ENCODE measurements at regions not wholly inside any gene's neighbourhood (a gene's known extent, or its start where the extent isn't known, plus 50 kb on each side); places are given as distances from the start of the nearest gene placed in this dataset.

DNA sequence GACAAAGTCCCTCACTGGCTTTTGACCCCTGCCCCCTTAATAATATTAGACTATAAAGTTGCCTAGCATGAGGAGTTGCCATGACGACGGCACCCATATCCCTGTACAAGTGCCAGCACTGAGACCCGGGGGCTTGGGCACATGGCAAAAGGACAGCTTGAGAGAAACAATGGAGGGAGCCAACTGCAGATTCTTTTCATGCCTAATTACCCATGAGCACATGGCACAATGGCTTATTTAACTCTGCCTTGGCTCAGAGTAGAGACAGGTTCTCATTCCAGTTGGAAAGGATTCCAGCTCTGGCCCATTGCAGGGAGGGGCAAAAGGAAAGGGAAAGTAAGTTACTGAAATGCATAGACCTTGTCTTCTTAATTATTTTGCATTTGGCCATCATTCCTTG is 261.2 kb upstream of the UBASH3B start:
- DNase-seq: no peak

DNA sequence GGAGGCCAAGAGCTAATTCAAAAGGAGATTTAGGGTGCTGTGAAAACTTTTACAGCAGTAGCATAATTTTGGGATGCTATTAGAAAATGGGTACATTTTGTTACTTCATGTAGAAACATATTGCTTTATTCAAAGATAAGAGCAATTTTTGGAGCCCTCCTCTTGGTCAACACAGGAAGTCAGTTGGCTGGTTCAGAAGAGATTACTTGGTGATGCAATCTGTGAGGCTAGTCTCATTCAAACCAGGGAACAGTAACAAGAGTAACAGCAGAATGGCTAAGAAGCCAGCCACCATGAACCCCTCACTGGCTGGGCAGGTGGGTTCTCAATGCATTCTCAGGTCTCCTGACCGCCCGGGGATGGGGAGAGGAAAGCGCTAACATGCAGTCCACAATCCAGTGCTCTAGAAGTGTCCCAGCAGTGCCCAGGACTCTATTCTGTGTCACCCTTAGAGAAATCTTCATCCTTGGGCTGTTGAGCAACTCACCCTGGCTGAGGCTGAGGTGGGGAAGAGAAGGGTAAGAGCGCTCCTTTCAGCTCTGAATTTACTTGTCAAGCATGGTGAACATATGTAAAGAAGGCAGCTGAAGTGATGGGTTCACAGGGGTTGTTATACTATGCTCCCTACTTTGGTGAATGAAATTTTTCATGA is 262.2 kb upstream of the UBASH3B start:
- no peak for DNase-seq

- DNase-seq: no peak
Observed at GRCh38 chr11:122392508-122392907, 263.0 kb upstream of the UBASH3B start.

GRCh38 chr11:122391049-122391448 is 264.5 kb upstream of the UBASH3B start:
- DNase-seq: no peak

DNA sequence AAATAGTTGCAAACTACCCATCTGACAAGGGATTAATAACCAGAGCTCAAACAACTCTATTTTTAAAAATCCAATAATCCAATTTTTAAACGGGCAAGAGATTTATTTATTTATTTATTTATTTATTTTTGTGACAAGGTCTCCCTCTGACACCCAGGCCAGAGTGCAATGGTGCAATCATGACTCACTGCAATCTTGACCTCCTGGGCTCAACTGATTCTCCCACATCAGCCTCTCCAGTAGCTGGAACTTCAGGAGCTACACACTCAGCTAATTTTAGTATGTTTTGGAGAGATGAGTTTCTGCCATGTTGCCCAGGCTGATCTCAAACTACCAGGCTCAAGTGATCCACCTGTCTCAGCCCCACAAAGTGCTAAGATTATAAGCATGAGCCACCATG is 267.2 kb upstream of the BLID start:
- DNase-seq: no peak

DNA sequence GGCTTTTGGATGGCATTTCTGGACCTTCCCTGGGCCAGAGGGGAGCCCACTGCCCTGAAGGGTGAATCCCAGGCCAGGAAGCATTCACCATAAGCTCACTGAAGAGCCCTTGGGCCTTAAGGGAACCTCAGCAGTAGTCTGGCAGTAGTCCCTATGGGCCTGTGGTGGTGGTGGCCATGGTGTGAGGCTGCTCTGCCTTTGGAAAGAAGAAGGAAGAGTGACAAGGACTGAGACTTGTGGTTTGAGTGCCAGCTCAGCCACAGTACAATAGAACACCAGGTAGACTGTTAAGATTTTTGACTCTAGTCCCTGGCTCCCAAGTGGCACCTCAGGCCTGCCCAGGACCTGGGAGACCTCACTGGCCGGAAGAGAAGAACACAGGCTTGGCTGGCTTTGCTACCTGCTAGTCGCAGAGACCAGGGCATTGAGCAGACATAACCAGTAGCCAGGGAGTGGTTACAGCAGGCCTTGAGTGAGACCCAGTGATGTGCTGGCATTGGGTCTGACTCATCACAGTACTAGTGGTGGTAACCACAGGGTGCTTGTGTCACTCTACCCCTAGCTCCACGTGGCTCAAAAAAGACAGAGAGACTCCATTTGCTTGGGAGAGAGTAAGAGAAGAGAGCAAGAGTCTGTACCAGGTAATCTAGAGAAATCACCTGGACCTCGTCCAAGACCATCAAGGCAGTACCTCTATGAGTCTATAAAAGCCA is 259.8 kb upstream of the BLID start:
- DNase-seq: no peak

DNA sequence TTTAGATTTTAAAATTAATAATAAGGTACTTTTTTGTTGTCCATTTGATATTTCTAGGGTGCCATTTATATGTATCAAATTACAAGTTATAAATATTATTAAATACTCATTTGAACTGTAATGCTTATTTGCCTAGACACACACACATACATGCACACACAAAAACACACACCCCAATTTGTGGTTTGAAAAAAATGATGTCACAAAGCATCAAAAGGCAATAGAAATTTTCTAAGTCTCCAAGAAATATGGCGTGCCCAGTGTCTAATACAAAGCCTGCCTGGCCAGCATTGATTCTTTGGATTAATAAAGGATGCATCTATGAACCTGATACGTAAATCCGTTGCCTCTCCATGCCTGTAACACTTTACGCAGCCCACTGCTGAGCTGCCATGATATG is 252.8 kb upstream of the BLID start:
- DNase-seq: no peak

DNA sequence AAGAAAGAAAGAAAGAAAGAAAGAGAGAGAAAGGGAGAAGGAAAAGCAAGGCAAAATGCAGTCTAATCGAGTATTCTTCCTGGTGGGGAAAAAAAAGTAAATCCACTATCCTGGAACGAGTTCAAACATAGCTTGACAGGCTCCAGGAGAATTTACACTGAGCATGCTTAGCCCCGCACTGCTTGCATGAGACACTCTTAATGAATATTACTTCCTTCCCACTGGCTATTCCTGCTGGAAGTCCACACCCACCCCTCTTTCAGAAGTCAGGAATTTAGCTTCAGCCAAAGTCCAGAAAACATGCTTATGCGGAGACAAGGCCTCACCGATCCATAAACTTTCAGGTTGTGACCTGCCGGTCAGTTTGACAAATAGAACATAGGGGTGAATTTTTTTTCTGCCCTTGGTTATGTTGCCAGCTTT is 251.8 kb upstream of the BLID start:
- DNase-seq: no peak

GRCh38 chr11:122365610-122366360 is 249.8 kb upstream of the BLID start:
- DNase-seq: no peak

DNA sequence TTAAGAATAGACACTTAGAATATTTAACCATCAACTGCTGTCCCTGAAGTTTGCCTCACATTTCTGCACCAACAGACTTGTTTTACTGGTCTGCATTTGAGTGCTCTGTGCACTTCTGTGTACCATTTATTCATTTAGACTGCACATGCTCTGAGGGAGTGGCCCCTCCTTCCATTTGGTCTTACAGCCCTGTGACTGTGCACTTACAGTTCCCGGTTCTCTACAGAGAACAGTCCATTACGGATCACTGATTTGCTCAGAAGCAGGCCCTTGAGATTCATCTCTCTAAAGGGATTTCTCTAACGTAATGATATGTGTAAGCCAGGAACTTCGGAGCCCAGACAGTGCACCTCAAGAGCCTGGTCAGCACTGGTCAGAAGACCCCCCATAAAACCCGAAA is 247.3 kb upstream of the BLID start:
- DNase-seq: no peak

DNA sequence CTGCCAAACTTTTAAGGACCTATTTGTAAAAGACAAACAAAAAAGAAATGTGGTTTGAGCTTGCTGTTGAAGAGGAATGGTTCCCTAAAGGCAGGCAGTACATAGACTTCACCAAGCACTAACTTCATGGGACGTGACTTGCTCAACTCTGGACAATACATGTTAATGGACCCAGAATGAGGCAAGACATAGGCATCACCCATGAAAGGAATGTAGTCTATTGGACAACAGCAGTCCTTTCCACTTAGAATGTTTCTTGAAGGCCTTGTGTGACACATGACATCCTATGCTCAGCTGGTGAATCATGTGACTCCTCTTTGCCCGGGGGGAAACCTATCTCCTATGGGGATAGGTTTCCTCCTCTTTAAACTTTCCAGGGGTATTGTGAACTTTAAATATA is 246.4 kb upstream of the BLID start:
- no peak for DNase-seq

- DNase-seq: peak; percentile 10
Observed at GRCh38 chr11:122360875-122361274, 244.9 kb upstream of the BLID start.

- no peak for DNase-seq
Observed at GRCh38 chr11:122359081-122359571, 243.1 kb upstream of the BLID start.

- DNase-seq: no peak
Observed at GRCh38 chr11:122358292-122358691, 242.3 kb upstream of the BLID start.

DNA sequence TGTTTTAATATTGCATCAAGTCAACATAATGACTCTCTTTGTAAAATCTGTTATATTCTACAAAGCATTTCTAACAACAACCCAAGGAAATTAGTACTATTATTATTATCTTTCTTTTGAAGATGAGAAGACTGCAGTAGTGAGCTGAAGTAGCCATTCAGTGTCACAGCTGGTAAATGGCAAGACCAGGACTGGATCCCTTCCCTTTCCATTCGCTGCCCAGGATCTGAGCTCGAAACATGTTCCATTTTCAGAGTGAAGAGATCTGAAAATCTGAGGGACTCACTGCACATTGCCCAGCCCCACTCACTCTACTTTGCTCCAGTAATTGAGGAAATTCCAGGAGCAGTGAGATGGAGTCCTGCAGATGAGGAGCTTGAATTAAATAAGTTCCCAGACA is 240.0 kb upstream of the BLID start:
- DNase-seq: no peak

GRCh38 chr11:122354025-122354697 is 238.1 kb upstream of the BLID start:
- DNase-seq: no peak

- no peak for DNase-seq
Observed at GRCh38 chr11:122353561-122353960, 237.5 kb upstream of the BLID start.

GRCh38 chr11:122348659-122349409 is 232.8 kb upstream of the BLID start:
- no peak for DNase-seq

DNA sequence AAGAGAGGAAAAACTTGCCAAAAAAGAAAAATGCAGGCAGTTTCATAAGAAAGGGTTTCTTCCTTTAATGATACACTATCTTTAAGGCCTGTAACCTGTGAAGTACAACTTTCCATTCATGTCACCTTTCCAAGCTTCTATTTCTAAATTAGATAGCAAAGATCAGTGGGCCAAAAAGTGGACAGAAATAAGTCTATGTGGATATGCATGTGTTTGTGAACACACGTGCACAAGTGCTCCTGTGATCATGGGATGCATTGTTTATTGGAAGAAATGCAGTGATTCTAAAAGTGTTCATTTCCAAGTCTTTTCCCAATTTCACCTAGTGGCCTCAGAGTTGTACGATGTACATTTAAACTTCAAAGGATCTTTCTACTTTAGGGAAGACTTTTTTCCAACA is 230.0 kb upstream of the BLID start:
- DNase-seq: no peak

GRCh38 chr11:122345586-122345985 is 229.6 kb upstream of the BLID start:
- DNase-seq: no peak

GRCh38 chr11:122344215-122344614 is 228.2 kb upstream of the BLID start:
- no peak for DNase-seq

DNA sequence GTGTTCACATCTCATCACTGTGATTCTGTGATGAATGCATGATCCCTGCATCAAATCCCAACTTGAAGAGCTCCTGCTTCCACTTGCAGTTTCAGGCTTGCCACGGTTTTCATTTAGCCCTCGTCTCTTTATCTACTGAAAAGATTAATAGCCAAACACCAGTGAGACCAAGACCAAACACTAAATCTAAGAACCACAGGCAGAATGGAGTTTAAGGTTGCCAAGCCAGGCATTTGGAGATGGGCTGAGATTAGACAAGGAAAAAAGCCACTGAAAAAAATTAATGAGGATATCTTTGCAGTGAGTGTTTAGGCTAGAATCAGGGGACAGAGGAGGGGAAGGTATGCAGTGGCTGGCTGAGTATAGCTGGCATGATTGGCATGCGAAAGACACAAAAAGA is 227.2 kb upstream of the BLID start:
- no peak for DNase-seq
